Inflammatory macrophage (primary cell): ENCODE measurements at regions not wholly inside any gene's neighbourhood (a gene's known extent, or its start where the extent isn't known, plus 50 kb on each side); places are given as distances from the start of the nearest gene placed in this dataset.
"Not testable (repeated sequence)": the region's sequence is repeated elsewhere in the genome, so short reads cannot be mapped to it uniquely, and the experiment has no call there.

Experiments used
- DNase-seq, 2 donors: peaks; one replicate each; pipeline ENCODE4 v3.0.0-alpha.2; 2020 to 2022

- no peak for DNase-seq
These were observed 84.1 kb upstream of the MED13L start for GRCh38 chr12:116361414-116362223.

GRCh38 chr12:116365114-116365513 is 87.6 kb upstream of the MED13L start:
- no peak for DNase-seq

- no peak for DNase-seq
These were observed 88.3 kb upstream of the MED13L start for GRCh38 chr12:116365606-116366455.

GRCh38 chr12:116366456-116366776 is 88.9 kb upstream of the MED13L start:
- DNase-seq = no peak

- DNase-seq = no peak
These were observed 89.3 kb upstream of the MED13L start for GRCh38 chr12:116366824-116367223.

- no peak for DNase-seq
These were observed 91.0 kb upstream of the MED13L start for GRCh38 chr12:116368196-116369194.

GRCh38 chr12:116370004-116370404 is 92.5 kb upstream of the MED13L start:
- DNase-seq = no peak

- DNase-seq = no peak
These were observed 93.5 kb upstream of the MED13L start for GRCh38 chr12:116370886-116371580.

GRCh38 chr12:116372815-116373214 is 95.3 kb upstream of the MED13L start:
- no peak for DNase-seq

- DNase-seq = no peak
These were observed 96.2 kb upstream of the MED13L start for GRCh38 chr12:116373572-116374206.

GRCh38 chr12:116374207-116374606 is 96.7 kb upstream of the MED13L start:
- no peak for DNase-seq

- no peak for DNase-seq
These were observed 97.9 kb upstream of the MED13L start for GRCh38 chr12:116375278-116375842.

- DNase-seq = no peak
These were observed 99.1 kb upstream of the MED13L start for GRCh38 chr12:116376354-116377193.

- not testable (repeated sequence) for DNase-seq
These were observed 99.7 kb upstream of the MED13L start for GRCh38 chr12:116377194-116377571.

GRCh38 chr12:116378002-116378401 is 100.5 kb upstream of the MED13L start:
- no peak for DNase-seq

GRCh38 chr12:116380108-116380507 is 102.6 kb upstream of the MED13L start:
- DNase-seq = no peak

GRCh38 chr12:116380740-116381139 is 103.2 kb upstream of the MED13L start:
- DNase-seq = not testable (repeated sequence)

GRCh38 chr12:116381240-116381743 is 103.8 kb upstream of the MED13L start:
- DNase-seq = no peak

- no peak for DNase-seq
These were observed 104.5 kb upstream of the MED13L start for GRCh38 chr12:116381744-116382685.
